Retinal pigment epithelial cell (primary cell): ENCODE measurements at regions not wholly inside any gene's neighbourhood (a gene's known extent, or its start where the extent isn't known, plus 50 kb on each side); places are given as distances from the start of the nearest gene placed in this dataset.

Experiments used
- DNase-seq: peaks from one replicate; pipeline ENCODE4 v3.0.0-alpha.2; 2010; ENCODE audit warnings: low read depth
- H3K4me3 ChIP-seq: 2 replicates; pipeline ENCODE4 v1.5.1; 2011; ENCODE audit warnings: mild to moderate bottlenecking, low read length, control low read depth, moderate library complexity
- CTCF ChIP-seq: conservative IDR thresholded peaks from 2 replicates; pipeline ENCODE4 v1.5.1; 2011; ENCODE audit warnings: low read depth, low read length, control low read depth, inconsistent platforms

- no peak for DNase-seq
- H3K4me3 ChIP-seq: no peak overlapping the region
- TF ChIP-seq CTCF: no peak
Measured at GRCh38 chr14:42683707-42684106, 1077.0 kb downstream of the LRFN5 start.

- DNase-seq: no peak
- no peak for TF ChIP-seq CTCF
Measured at GRCh38 chr14:42676636-42677035, 1070.0 kb downstream of the LRFN5 start.

GRCh38 chr14:42673963-42674362 is 1067.3 kb downstream of the LRFN5 start:
- TF ChIP-seq CTCF: no peak
- no peak overlapping the region for H3K4me3 ChIP-seq
- DNase-seq: no peak

More at GRCh38 chr14:42676636-42677035, 1070.0 kb downstream of the LRFN5 start:
- no peak overlapping the region for H3K4me3 ChIP-seq

- no peak for TF ChIP-seq CTCF
- DNase-seq: no peak
- no peak overlapping the region for H3K4me3 ChIP-seq
Measured at GRCh38 chr14:42671636-42672035, 1065.0 kb downstream of the LRFN5 start.

GRCh38 chr14:42665083-42665482 is 1058.4 kb downstream of the LRFN5 start:
- no peak overlapping the region for H3K4me3 ChIP-seq
- TF ChIP-seq CTCF: no peak
- DNase-seq: peak; percentile 58

GRCh38 chr14:42664190-42664589 is 1057.5 kb downstream of the LRFN5 start:
- TF ChIP-seq CTCF: no peak
- DNase-seq: no peak
- H3K4me3 ChIP-seq: no peak overlapping the region

- DNase-seq: no peak
- TF ChIP-seq CTCF: no peak
- no peak overlapping the region for H3K4me3 ChIP-seq
Measured at GRCh38 chr14:42654707-42655106, 1048.0 kb downstream of the LRFN5 start.
